ENCODE measurements at regions not wholly inside any gene's neighbourhood (a gene's known extent, or its start where the extent isn't known, plus 50 kb on each side); places are given as distances from the start of the nearest gene placed in this dataset.
A peak's percentile ranks its signal among the peaks of the same experiment; 100 is the strongest.

GRCh38 chr9:16921855-16922254 lies 51.4 kb upstream of the BNC2 start:
- Histone ChIP-seq H2AK5ac (ENCODE audit: insufficient read length, low read length) (no peak overlapping the region), H4K8ac (replicated peaks; ENCODE audit: insufficient read length, low read depth, low read length) (no peak overlapping the region)
- H3K27me3 Mint-ChIP-seq (ENCODE audit: low read depth): peaks cover 79% of the 10 kb centered on the region

More at GRCh38 chr9:16921855-16922254, 51.4 kb upstream of the BNC2 start:
- no peak overlapping the region for H3K4me3 Mint-ChIP-seq
- no peak overlapping the region for H2BK120ac ChIP-seq (ENCODE audit: low read depth, low read length, poor library complexity, severe bottlenecking)
- no peaks in the 10 kb centered on the region for H4K20me1 ChIP-seq (ENCODE audit: control insufficient read depth, insufficient read depth, insufficient read length)
- no peaks in the 10 kb centered on the region for H3K23me2 ChIP-seq (ENCODE audit: insufficient read length, low read depth, low read length, poor library complexity, severe bottlenecking)
- H3K9ac ChIP-seq (ENCODE audit: extremely low read depth, insufficient read length, low read length): no peak overlapping the region
- no peak overlapping the region for H3K4ac ChIP-seq (ENCODE audit: low read depth, low read length)
- no peak overlapping the region for H2BK12ac ChIP-seq (ENCODE audit: insufficient read length, low read depth, low read length)
- no peak overlapping the region for H4K5ac ChIP-seq (ENCODE audit: insufficient read length, low read depth, low read length)
- TF ChIP-seq CTCF (conservative IDR thresholded peaks at IDR 0.05): peak; percentile 39; the same call in 2 of the 3 replicates
- H2BK20ac ChIP-seq (ENCODE audit: low read depth, low read length, poor library complexity, severe bottlenecking): no peak overlapping the region
- no peak overlapping the region for H3K27ac ChIP-seq (ENCODE audit: insufficient read length, low read depth, low read length)
- H3K9me3 ChIP-seq (ENCODE audit: control insufficient read depth, low read depth, low read length): peaks cover 12% of the 10 kb centered on the region
- no peak overlapping the region for H2BK15ac ChIP-seq (ENCODE audit: low read depth, low read length)
- no peaks in the 10 kb centered on the region for H3K79me1 ChIP-seq (ENCODE audit: insufficient read depth, low read depth, low read length, poor library complexity, severe bottlenecking)
- peaks cover 0 to 7% of the 10 kb centered on the region in 2 experiments; a peak in 1 of 4 replicates for H3K4me1 Mint-ChIP-seq
- DNase-seq: no peak
- H3K4me1 ChIP-seq (ENCODE audit: insufficient read depth, low read length): no peaks in the 10 kb centered on the region
- H3K27ac Mint-ChIP-seq: no peak overlapping the region
- peaks cover 33 to 38% of the 10 kb centered on the region in 2 experiments for H3K9me3 Mint-ChIP-seq
- H3K18ac ChIP-seq (ENCODE audit: insufficient read length, low read depth, low read length): no peak overlapping the region
- no peak overlapping the region for H4K91ac ChIP-seq (ENCODE audit: insufficient read length, low read depth, low read length)
- H3K79me2 ChIP-seq (ENCODE audit: insufficient read depth, low read length): no peaks in the 10 kb centered on the region
- no peak overlapping the region for H3K56ac ChIP-seq (ENCODE audit: insufficient read length, low read depth, low read length)
- no peaks in the 10 kb centered on the region; the same call in 1 of the 2 replicates for H3K27me3 ChIP-seq (ENCODE audit: insufficient read depth, low read length)
- no peak overlapping the region for H3K4me2 ChIP-seq (ENCODE audit: insufficient read depth, insufficient read length, low read length)
- H3T11ph ChIP-seq (ENCODE audit: low read length): no peak overlapping the region
- H2BK5ac ChIP-seq (ENCODE audit: insufficient read length, low read length): no peak overlapping the region
- no peak overlapping the region for H3K14ac ChIP-seq (ENCODE audit: insufficient read depth, low read length)
- WGBS (ENCODE audit: extremely low coverage, insufficient read length, low lambda C conversion rate): no CpG with 5 or more reads among the region's 3 CpGs
- H3K23ac ChIP-seq (ENCODE audit: insufficient read length, low read depth, low read length): no peak overlapping the region
- no peak overlapping the region for H2AFZ ChIP-seq (ENCODE audit: low read length)
- peaks cover 14 to 36% (median 15%) of the 10 kb centered on the region in 3 experiments for H3K36me3 Mint-ChIP-seq (ENCODE audit: insufficient read depth in 1 of 3, low read depth in 3 of 3)
